IMR-90 (cell line): ENCODE measurements at regions not wholly inside any gene's neighbourhood (a gene's known extent, or its start where the extent isn't known, plus 50 kb on each side); places are given as distances from the start of the nearest gene placed in this dataset.
A peak's percentile ranks its signal among the peaks of the same experiment; 100 is the strongest.

Experiments
- ATAC-seq: fragments of 200-7000 bp; cut with Tn5 transposase; 2 replicates; pipeline ENCODE4 v1.9.1; 2020; ENCODE audit warnings: low read depth, mild to moderate bottlenecking, moderate library complexity
- BruUV-seq: library from RNA; stranded (reverse); fragments of 400-500 nt; replicated peaks from 2 replicates; lab custom pipeline; 2021; lab: Mats Ljungman, UMichigan
- CTCF ChIA-PET: fragments of 300-600 bp; formaldehyde crosslinking; extraction: SDS; loops from one replicate; lab custom pipeline; 2021; ENCODE audit warnings: antibody characterized with exemption; lab: Yijun Ruan, JAX
- POLR2A ChIA-PET: fragments of 300-600 bp; sonication (Branson Sonifier 250); formaldehyde crosslinking; loops from one replicate; lab custom pipeline; 2022; ENCODE audit warnings: antibody characterized with exemption; ENCODE audit not compliant: unreplicated experiment; lab: Charles Lee
- DNase-seq: peaks from one replicate; pipeline ENCODE4 v3.0.0; 2013
- H2AFZ ChIP-seq: replicated peaks from 2 replicates; pipeline ENCODE3; 2013; ENCODE audit warnings: low read length, mild to moderate bottlenecking; ENCODE audit not compliant: poor library complexity
- H2AK5ac ChIP-seq: 2 replicates; pipeline ENCODE4 v1.6.1; 2013; ENCODE audit warnings: low read depth, low read length, inconsistent platforms
- H2AK9ac ChIP-seq: replicated peaks from 2 replicates; pipeline ENCODE3; 2013; ENCODE audit warnings: mild to moderate bottlenecking, low read depth, low read length, moderate library complexity; ENCODE audit not compliant: poor library complexity
- H2BK120ac ChIP-seq: 2 replicates; pipeline ENCODE4 v1.6.1; 2013; ENCODE audit warnings: low read depth, low read length, inconsistent platforms
- H2BK15ac ChIP-seq: 3 replicates; pipeline ENCODE4 v1.6.1; 2013; ENCODE audit warnings: low read depth, low read length, inconsistent platforms
- H2BK20ac ChIP-seq: 2 replicates; pipeline ENCODE4 v1.6.1; 2013; ENCODE audit warnings: low read depth, mild to moderate bottlenecking, inconsistent platforms, low read length, moderate library complexity
- H2BK5ac ChIP-seq: 2 replicates; pipeline ENCODE4 v1.6.1; 2013; ENCODE audit warnings: mild to moderate bottlenecking, low read depth, low read length, inconsistent platforms; ENCODE audit not compliant: poor library complexity, severe bottlenecking
- H3K14ac ChIP-seq: replicated peaks from 2 replicates; pipeline ENCODE4 v1.6.1; 2013; ENCODE audit warnings: low read depth, low read length, inconsistent platforms
- H3K18ac ChIP-seq: 2 replicates; pipeline ENCODE4 v1.6.1; 2013; ENCODE audit warnings: low read depth, low read length, control low read depth
- H3K23ac ChIP-seq: 2 replicates; pipeline ENCODE4 v1.6.1; 2013; ENCODE audit warnings: low read depth, low read length, inconsistent platforms
- H3K27ac ChIP-seq: 2 replicates; pipeline ENCODE4 v1.5.1; 2013; ENCODE audit warnings: mild to moderate bottlenecking, control low read depth, low read length; ENCODE audit not compliant: insufficient read depth
- H3K27me3 ChIP-seq: 2 replicates; pipeline ENCODE4 v1.6.1; 2013; ENCODE audit warnings: low read length; ENCODE audit not compliant: control insufficient read depth, insufficient read depth
- H3K36me3 ChIP-seq: 2 replicates; pipeline ENCODE4 v1.6.1; 2013; ENCODE audit warnings: low read length, mixed read lengths; ENCODE audit not compliant: control insufficient read depth, insufficient read depth
- H3K4ac ChIP-seq: 2 replicates; pipeline ENCODE4 v1.6.1; 2013; ENCODE audit warnings: low read depth, low read length, inconsistent platforms
- H3K4me1 ChIP-seq: 2 replicates; pipeline ENCODE4 v1.6.1; 2013; ENCODE audit warnings: low read length, mixed read lengths; ENCODE audit not compliant: control insufficient read depth, insufficient read depth
- H3K4me2 ChIP-seq: 2 replicates; pipeline ENCODE4 v1.6.1; 2013; ENCODE audit warnings: low read depth, mild to moderate bottlenecking, control low read depth, low read length, moderate library complexity
- H3K4me3 ChIP-seq: 2 replicates; pipeline ENCODE4 v1.5.1; 2013; ENCODE audit warnings: low read depth, mild to moderate bottlenecking, control low read depth, low read length, moderate library complexity; ENCODE audit not compliant: insufficient read depth
- H3K56ac ChIP-seq: 2 replicates; pipeline ENCODE4 v1.6.1; 2013; ENCODE audit warnings: low read length, inconsistent platforms; ENCODE audit not compliant: insufficient read depth; ENCODE audit errors: extremely low read depth
- H3K79me1 ChIP-seq, 2 experiments: 2 replicates each; pipeline ENCODE4 v1.6.1; 2013; ENCODE audit warnings: low read length in 2 of 2, inconsistent platforms in 1 of 2, low read depth in 1 of 2
- H3K9ac ChIP-seq: 2 replicates; pipeline ENCODE4 v1.6.1; 2013; ENCODE audit warnings: low read depth, low read length, control low read depth
- H3K9me1 ChIP-seq: 2 replicates; pipeline ENCODE4 v1.6.1; 2013; ENCODE audit warnings: low read length, inconsistent platforms; ENCODE audit not compliant: insufficient read depth
- H3K9me3 ChIP-seq: 2 replicates; pipeline ENCODE4 v1.6.1; 2013; ENCODE audit warnings: low read length; ENCODE audit not compliant: control insufficient read depth, insufficient read depth
- H4K20me1 ChIP-seq: 2 replicates; pipeline ENCODE4 v1.6.1; 2013; ENCODE audit warnings: low read length, inconsistent platforms; ENCODE audit not compliant: insufficient read depth
- H4K5ac ChIP-seq: 2 replicates; pipeline ENCODE4 v1.6.1; 2013; ENCODE audit warnings: mild to moderate bottlenecking, low read depth, low read length, control low read depth
- H4K8ac ChIP-seq, 2 experiments: 2 replicates each; pipeline ENCODE4 v1.6.1; 2013; ENCODE audit warnings: low read depth in 2 of 2, low read length in 2 of 2, control low read depth in 1 of 2, inconsistent platforms in 1 of 2
- H4K91ac ChIP-seq: 2 replicates; pipeline ENCODE4 v1.6.1; 2013; ENCODE audit warnings: low read depth, low read length, inconsistent platforms; ENCODE audit not compliant: insufficient read depth
- CEBPB ChIP-seq: IDR thresholded peaks from 2 replicates; pipeline ENCODE4 v1.6.1; 2012; ENCODE audit warnings: low read depth, low read length, improper control_type of control experiment
- CHD1 ChIP-seq: IDR thresholded peaks from 2 replicates; pipeline ENCODE4 v1.6.1; 2012; ENCODE audit warnings: low read depth, low read length, improper control_type of control experiment
- CTCF ChIP-seq: conservative IDR thresholded peaks from 2 replicates; pipeline ENCODE4 v1.5.1; 2012; ENCODE audit warnings: mild to moderate bottlenecking, low read depth, low read length, improper control_type of control experiment
- MXI1 ChIP-seq: IDR thresholded peaks from 2 replicates; pipeline ENCODE4 v1.6.1; 2012; ENCODE audit warnings: low read depth, mild to moderate bottlenecking, low read length, moderate library complexity, borderline replicate concordance
- NFE2L2 ChIP-seq: fragments of 150-350 bp; IDR thresholded peaks from 2 replicates; pipeline ENCODE4 v1.6.1; 2016; ENCODE audit warnings: low read depth, mild to moderate bottlenecking, low read length
- RAD21 ChIP-seq: IDR thresholded peaks from 2 replicates; pipeline ENCODE4 v1.6.1; 2012; ENCODE audit warnings: low read length, improper control_type of control experiment
- WGBS, 2 experiments: methylation state at CpG; one replicate each; pipeline versions ENCODE4 v1.1.5 to v1.1.7; 2013; ENCODE audit warnings: missing lambda C conversion rate in 2 of 2; ENCODE audit not compliant: insufficient read length in 1 of 2; ENCODE audit errors: extremely low coverage in 2 of 2; 5-methylcytosine and 5-hydroxymethylcytosine counted together
- dilution Hi-C: fragments of 300-500 bp; cut with HindIII; formaldehyde crosslinking; loops from one replicate; pipeline ENCODE4 v1.14.3; 2018; ENCODE audit warnings: low sequenced_read_pairs; ENCODE audit not compliant: unreplicated experiment
- in situ Hi-C: fragments of 300-500 bp; cut with MboI; formaldehyde crosslinking; loops from 3 replicates; pipeline ENCODE4 v1.14.3; 2019; ENCODE audit warnings: low sequenced_read_pairs, inconsistent platforms, mixed read lengths
- intact Hi-C: fragments of 100-400 bp; cut with micrococcal nuclease; formaldehyde crosslinking; loops from 2 replicates; pipeline ENCODE4 v1.10.0; 2022

- POLR2A ChIA-PET: no interaction called here
- intact Hi-C loops: no loop called here
- ATAC-seq: no peak
Measured at GRCh38 chr14:100435459-100435858, 112.3 kb downstream of the SLC25A47 start.

More at GRCh38 chr14:100435459-100435858, 112.3 kb downstream of the SLC25A47 start:
- H4K8ac ChIP-seq: no peak overlapping the region
- no peak overlapping the region for H3K56ac ChIP-seq
- CTCF ChIA-PET: interaction anchor here (0.6 to 1.0 kb wide), 2 partner anchors 18 to 22 kb away, joined by 3 to 4 read pairs; no protein-coding TSS in a partner anchor
- no CpG with 5 or more reads among the region's 3 CpGs for WGBS, 2 experiments
- H3K4me3 ChIP-seq: no peak overlapping the region
- H3K18ac ChIP-seq: no peak overlapping the region
- peaks cover 9 to 42% of the 10 kb centered on the region in 2 experiments for H3K79me1 ChIP-seq
- no peak overlapping the region for H3K4me2 ChIP-seq
- no TSS peak for BruUV-seq
- peaks cover 42% of the 10 kb centered on the region for H4K20me1 ChIP-seq
- no peak overlapping the region; the same call in 1 of the 2 replicates for H3K14ac ChIP-seq
- no peak overlapping the region for H2AK9ac ChIP-seq
- in situ Hi-C loops (no loop called here), dilution Hi-C loops (no loop called here)
- H3K27ac ChIP-seq: no peak overlapping the region
- H3K23ac ChIP-seq: peak overlapping the region; percentile 59; the same call in 1 of the 2 replicates
- H3K4me1 ChIP-seq: peaks cover 16% of the 10 kb centered on the region
- TF ChIP-seq CTCF (no peak), NFE2L2 (no peak), CEBPB (no peak), RAD21 (no peak), CHD1 (no peak), MXI1 (no peak)
- no peak overlapping the region for H2AK5ac ChIP-seq
- H2BK120ac ChIP-seq: no peak overlapping the region
- peaks cover 25% of the 10 kb centered on the region; the same call in 1 of the 2 replicates for H3K9me1 ChIP-seq
- H2BK15ac ChIP-seq: no peak overlapping the region
- H3K4ac ChIP-seq: no peak overlapping the region
- no peaks in the 10 kb centered on the region for H3K27me3 ChIP-seq
- no peak overlapping the region for H3K9ac ChIP-seq
- no peak overlapping the region for H4K91ac ChIP-seq
- H2AFZ ChIP-seq: no peak overlapping the region
- no peaks in the 10 kb centered on the region for H3K36me3 ChIP-seq
- no peaks in the 10 kb centered on the region for H3K9me3 ChIP-seq
- H2BK20ac ChIP-seq: no peak overlapping the region
- no peak overlapping the region for H2BK5ac ChIP-seq
- DNase-seq: no peak
- H4K5ac ChIP-seq: no peak overlapping the region
